Type B pancreatic cell (in vitro differentiated cells): ENCODE measurements at regions not wholly inside any gene's neighbourhood (a gene's known extent, or its start where the extent isn't known, plus 50 kb on each side); places are given as distances from the start of the nearest gene placed in this dataset.

ENCODE experiments used
- DNase-seq: peaks from one replicate; pipeline ENCODE4 v3.0.0; 2021; ENCODE audit warnings: mixed read lengths; ENCODE audit not compliant: unreplicated experiment; ENCODE audit errors: extremely low spot score
- H3K27ac Mint-ChIP-seq: 2 replicates; pipeline ENCODE4 v1.8.0; 2021; ENCODE audit warnings: mild to moderate bottlenecking, mixed read lengths
- H3K27me3 Mint-ChIP-seq: 2 replicates; pipeline ENCODE4 v1.8.0; 2021; ENCODE audit warnings: mixed read lengths
- H3K36me3 Mint-ChIP-seq: 2 replicates; pipeline ENCODE4 v1.8.0; 2021; ENCODE audit warnings: mixed read lengths
- H3K4me1 Mint-ChIP-seq: one replicate; pipeline ENCODE4 v1.8.0; 2021; ENCODE audit warnings: mixed read lengths; ENCODE audit not compliant: unreplicated experiment
- H3K4me3 Mint-ChIP-seq: 2 replicates; pipeline ENCODE4 v1.8.0; 2021; ENCODE audit warnings: mild to moderate bottlenecking, mixed read lengths
- H3K9me3 Mint-ChIP-seq: 2 replicates; pipeline ENCODE4 v1.8.0; 2021; ENCODE audit warnings: mixed read lengths
- CTCF ChIP-seq: fragments of 200-600 bp; sonication (generic); conservative IDR thresholded peaks from 2 replicates; pipeline ENCODE4 v1.5.0; 2021; ENCODE audit warnings: antibody characterized with exemption, mild to moderate bottlenecking

GRCh38 chr16:50425044-50425443, 56.3 kb upstream of the BRD7 start:
- peaks cover 15% of the 10 kb centered on the region for H3K4me1 Mint-ChIP-seq
- H3K27ac Mint-ChIP-seq, result no peak overlapping the region
- no peaks in the 10 kb centered on the region for H3K36me3 Mint-ChIP-seq
- TF ChIP-seq CTCF, result no peak
- H3K27me3 Mint-ChIP-seq, result peaks cover 9% of the 10 kb centered on the region
- no peak for DNase-seq
- H3K9me3 Mint-ChIP-seq, result peaks cover 3% of the 10 kb centered on the region
- H3K4me3 Mint-ChIP-seq, result no peak overlapping the region

- Mint-ChIP-seq H3K4me1 (peaks cover 15% of the 10 kb centered on the region), H3K36me3 (no peaks in the 10 kb centered on the region), H3K27ac (no peak overlapping the region), H3K27me3 (peaks cover 9% of the 10 kb centered on the region), H3K4me3 (no peak overlapping the region), H3K9me3 (peaks cover 11% of the 10 kb centered on the region)
- no peak for DNase-seq
- TF ChIP-seq CTCF, result no peak
Observed at GRCh38 chr16:50422926-50423325, 54.1 kb upstream of the BRD7 start.

- peaks cover 18% of the 10 kb centered on the region for H3K9me3 Mint-ChIP-seq
- TF ChIP-seq CTCF, result no peak
- peaks cover 3% of the 10 kb centered on the region for H3K27me3 Mint-ChIP-seq
- peaks cover 4% of the 10 kb centered on the region for H3K4me1 Mint-ChIP-seq
- H3K4me3 Mint-ChIP-seq, result no peak overlapping the region
- H3K27ac Mint-ChIP-seq, result no peak overlapping the region
- DNase-seq, result no peak
- no peaks in the 10 kb centered on the region for H3K36me3 Mint-ChIP-seq
Observed at GRCh38 chr16:50419116-50419515, 50.3 kb upstream of the BRD7 start.
